SKM-1 (cell line): ENCODE measurements at regions not wholly inside any gene's neighbourhood (a gene's known extent, or its start where the extent isn't known, plus 50 kb on each side); places are given as distances from the start of the nearest gene placed in this dataset.
"Not testable (repeated sequence)": the region's sequence is repeated elsewhere in the genome, so short reads cannot be mapped to it uniquely, and the experiment has no call there.

Source experiments
- DNase-seq: peaks from one replicate; lab custom pipeline; 2025; ENCODE audit not compliant: unreplicated experiment; lab: John Stamatoyannopoulos, UW

- no peak for DNase-seq
These were observed 232.5 kb downstream of the PARP8 start for GRCh38 chr5:50898966-50899365.

GRCh38 chr5:50900952-50901510 is 234.6 kb downstream of the PARP8 start:
- no peak for DNase-seq

GRCh38 chr5:50903651-50904050 is 237.2 kb downstream of the PARP8 start:
- no peak for DNase-seq

- no peak for DNase-seq
These were observed 239.6 kb downstream of the PARP8 start for GRCh38 chr5:50905996-50906570.

- DNase-seq = not testable (repeated sequence)
These were observed 253.7 kb downstream of the PARP8 start for GRCh38 chr5:50920160-50920559.

- no peak for DNase-seq
These were observed 255.1 kb downstream of the PARP8 start for GRCh38 chr5:50921366-50922133.

GRCh38 chr5:50922134-50922941 is 255.9 kb downstream of the PARP8 start:
- not testable (repeated sequence) for DNase-seq

GRCh38 chr5:50922942-50923767 is 256.7 kb downstream of the PARP8 start:
- no peak for DNase-seq

GRCh38 chr5:50923768-50924494 is 257.5 kb downstream of the PARP8 start:
- DNase-seq = no peak

GRCh38 chr5:50927953-50928352 is 261.5 kb downstream of the PARP8 start:
- no peak for DNase-seq

GRCh38 chr5:50929174-50929573 is 262.7 kb downstream of the PARP8 start:
- DNase-seq = no peak

- no peak for DNase-seq
These were observed 267.9 kb downstream of the PARP8 start for GRCh38 chr5:50934343-50934742.

- DNase-seq = no peak
These were observed 278.7 kb downstream of the PARP8 start for GRCh38 chr5:50945139-50945538.

GRCh38 chr5:50947906-50948683 is 281.7 kb downstream of the PARP8 start:
- no peak for DNase-seq

GRCh38 chr5:50953290-50953689 is 286.9 kb downstream of the PARP8 start:
- DNase-seq = no peak

- DNase-seq = no peak
These were observed 292.5 kb downstream of the PARP8 start for GRCh38 chr5:50958852-50959457.

- peak; percentile 28 for DNase-seq
These were observed 296.8 kb downstream of the PARP8 start for GRCh38 chr5:50962934-50963872.
